ENCODE measurements at regions not wholly inside any gene's neighbourhood (a gene's known extent, or its start where the extent isn't known, plus 50 kb on each side); places are given as distances from the start of the nearest gene placed in this dataset.

- TF ChIP-seq CTCF (optimal IDR thresholded peaks at IDR 0.05 in 1 of 3, IDR thresholded peaks at IDR 0.05 in 1 of 3, conservative IDR thresholded peaks at IDR 0.05 in 1 of 3; ENCODE audit: extremely low read depth in 1 of 3, insufficient read depth in 2 of 3, low read length in 3 of 3) = no peak
- TF ChIP-seq EZH2 (IDR thresholded peaks at IDR 0.05; ENCODE audit: low read length) = no peak
Measured at GRCh38 chr18:29241199-29241598, 1064.3 kb upstream of the CDH2 start.

All from keratinocyte (primary cell).